PC-9 (cell line): ENCODE measurements at regions not wholly inside any gene's neighbourhood (a gene's known extent, or its start where the extent isn't known, plus 50 kb on each side); places are given as distances from the start of the nearest gene placed in this dataset.

Experiments
- CTCF ChIP-seq: fragments of 200-600 bp; sonication (generic); conservative IDR thresholded peaks from 2 replicates; pipeline ENCODE4 v1.6.1; 2017; ENCODE audit warnings: mixed run types, antibody characterized with exemption, mild to moderate bottlenecking, moderate library complexity
- EZH2 ChIP-seq: fragments of 200-600 bp; sonication (generic); IDR thresholded peaks from 2 replicates; pipeline ENCODE4 v1.8.0; 2017; ENCODE audit warnings: antibody characterized with exemption, low read depth

DNA sequence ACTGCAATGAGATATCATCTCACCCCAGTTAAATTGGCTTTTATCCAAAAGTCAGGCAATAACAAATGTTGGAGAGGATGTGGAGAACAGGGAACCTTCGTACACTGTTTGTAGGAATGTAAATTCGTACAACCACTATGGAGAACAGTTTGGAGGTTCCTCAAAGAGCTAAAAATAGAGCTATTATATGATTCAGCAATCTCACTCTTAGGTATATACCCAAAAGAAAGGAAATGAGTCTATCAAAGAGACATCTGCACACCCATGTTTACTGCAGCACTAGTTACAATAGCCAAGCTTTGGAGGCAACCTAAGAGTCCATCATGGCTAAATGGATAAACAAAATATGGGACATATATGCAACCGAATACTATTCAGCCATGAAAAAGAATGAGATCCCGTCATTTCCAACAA, 68.0 kb upstream of the HES1 start:
- no peak for TF ChIP-seq CTCF
- TF ChIP-seq EZH2, result no peak
